ENCODE measurements at regions not wholly inside any gene's neighbourhood (a gene's known extent, or its start where the extent isn't known, plus 50 kb on each side); places are given as distances from the start of the nearest gene placed in this dataset.

- no peak for FAIRE-seq
- no peak for DNase-seq (ENCODE audit: extremely low spot score, insufficient read length, low read depth)
These were observed 51.6 kb upstream of the SRGAP3 start for GRCh38 chr3:9301091-9301490.

- FAIRE-seq = no peak
- DNase-seq (ENCODE audit: extremely low spot score, insufficient read length, low read depth) = no peak
These were observed 52.4 kb upstream of the SRGAP3 start for GRCh38 chr3:9301798-9302197.

- DNase-seq (ENCODE audit: extremely low spot score, insufficient read length, low read depth) = peak; percentile 61
- FAIRE-seq = peak; percentile 89
These were observed 53.2 kb upstream of the SRGAP3 start for GRCh38 chr3:9302425-9303181.

GRCh38 chr3:9308298-9308990 is 54.4 kb upstream of the THUMPD3 start:
- DNase-seq (ENCODE audit: extremely low spot score, insufficient read length, low read depth) (no peak), FAIRE-seq (no peak)

- FAIRE-seq = no peak
- no peak for DNase-seq (ENCODE audit: extremely low spot score, insufficient read length, low read depth)
These were observed 52.8 kb upstream of the THUMPD3 start for GRCh38 chr3:9310043-9310442.

- DNase-seq (ENCODE audit: extremely low spot score, insufficient read length, low read depth) (no peak), FAIRE-seq (no peak)
These were observed 51.6 kb upstream of the THUMPD3 start for GRCh38 chr3:9311228-9311627.
